ENCODE measurements at regions not wholly inside any gene's neighbourhood (a gene's known extent, or its start where the extent isn't known, plus 50 kb on each side); places are given as distances from the start of the nearest gene placed in this dataset.

- TF ChIP-seq CTCF (IDR thresholded peaks at IDR 0.05; ENCODE audit: poor library complexity, severe bottlenecking) (no peak), MXI1 (conservative IDR thresholded peaks at IDR 0.05; ENCODE audit: poor library complexity, severe bottlenecking) (no peak), REST (IDR thresholded peaks at IDR 0.05; ENCODE audit: borderline replicate concordance) (no peak), EZH2 (IDR thresholded peaks at IDR 0.05; ENCODE audit: borderline replicate concordance, insufficient read depth, low read length, poor library complexity, severe bottlenecking) (no peak), EP300 (conservative IDR thresholded peaks at IDR 0.05; ENCODE audit: poor library complexity, severe bottlenecking) (no peak)
These were observed 227.4 kb downstream of the KLF5 start for GRCh38 chr13:73286177-73286576.

Measured in neural cell (in vitro differentiated cells).